DND-41 (cell line): ENCODE measurements at regions not wholly inside any gene's neighbourhood (a gene's known extent, or its start where the extent isn't known, plus 50 kb on each side); places are given as distances from the start of the nearest gene placed in this dataset.
A peak's percentile ranks its signal among the peaks of the same experiment; 100 is the strongest.

Source experiments
- ATAC-seq: fragments of 200-7000 bp; cut with Tn5 transposase; 3 replicates; pipeline ENCODE4 v1.9.1; 2021; ENCODE audit warnings: low read depth; ENCODE audit not compliant: insufficient read depth
- DNase-seq: peaks from one replicate; pipeline ENCODE4 v3.0.0-alpha.2; 2020
- H2AFZ ChIP-seq: 2 replicates; pipeline ENCODE4 v1.6.0; 2012; ENCODE audit warnings: low read depth, low read length
- H3K27ac ChIP-seq: 2 replicates; pipeline ENCODE4 v1.5.1; 2012; ENCODE audit warnings: low read length, inconsistent platforms
- H3K27me3 ChIP-seq: fragments of 200-600 bp; sonication (generic); 2 replicates; pipeline ENCODE4 v1.6.0; 2012; ENCODE audit warnings: low read length, mild to moderate bottlenecking, inconsistent platforms; ENCODE audit not compliant: insufficient read depth, poor library complexity
- H3K36me3 ChIP-seq: 2 replicates; pipeline ENCODE4 v1.5.1; 2012; ENCODE audit warnings: low read length, inconsistent platforms; ENCODE audit not compliant: insufficient read depth
- H3K4me1 ChIP-seq: 2 replicates; pipeline ENCODE4 v1.5.1; 2012; ENCODE audit warnings: mild to moderate bottlenecking, low read length; ENCODE audit not compliant: insufficient read depth
- H3K4me2 ChIP-seq: 2 replicates; pipeline ENCODE4 v1.6.0; 2012; ENCODE audit warnings: mild to moderate bottlenecking, moderate library complexity, low read length, inconsistent platforms; ENCODE audit not compliant: insufficient read depth
- H3K4me3 ChIP-seq, 2 experiments: fragments of 200-600 bp in 1 of 2; shearing (Covaris generic) in 1 of 2; 2 replicates each; pipeline ENCODE4 v1.5.1; 2012 to 2016; ENCODE audit warnings: inconsistent platforms in 2 of 2, low read length in 2 of 2, mild to moderate bottlenecking in 2 of 2, low read depth in 1 of 2, moderate library complexity in 1 of 2
- H3K79me2 ChIP-seq: 2 replicates; pipeline ENCODE4 v1.6.0; 2012; ENCODE audit warnings: low read length, inconsistent platforms; ENCODE audit not compliant: insufficient read depth
- H3K9ac ChIP-seq: 2 replicates; pipeline ENCODE4 v1.6.0; 2012; ENCODE audit warnings: low read depth, mild to moderate bottlenecking, inconsistent platforms, low read length, moderate library complexity
- H3K9me3 ChIP-seq: 2 replicates; pipeline ENCODE4 v1.5.1; 2012; ENCODE audit warnings: low read length, moderate library complexity, mild to moderate bottlenecking, inconsistent platforms; ENCODE audit not compliant: insufficient read depth, severe bottlenecking
- H4K20me1 ChIP-seq: 2 replicates; pipeline ENCODE4 v1.6.0; 2012; ENCODE audit warnings: low read length; ENCODE audit not compliant: insufficient read depth
- EZH2 ChIP-seq: IDR thresholded peaks from 3 replicates; pipeline ENCODE4 v1.6.1; 2012; ENCODE audit warnings: borderline replicate concordance, low read depth, mild to moderate bottlenecking, moderate library complexity, low read length, inconsistent platforms; ENCODE audit not compliant: severe bottlenecking
- TF ChIP-seq, protein P1 (sequence below): IDR thresholded peaks from 2 replicates; pipeline ENCODE4 v1.5.1; 2012; ENCODE audit warnings: borderline replicate concordance, low read length, moderate library complexity, mild to moderate bottlenecking; ENCODE audit not compliant: poor library complexity, severe bottlenecking; ENCODE audit errors: extremely low read depth

DNA sequence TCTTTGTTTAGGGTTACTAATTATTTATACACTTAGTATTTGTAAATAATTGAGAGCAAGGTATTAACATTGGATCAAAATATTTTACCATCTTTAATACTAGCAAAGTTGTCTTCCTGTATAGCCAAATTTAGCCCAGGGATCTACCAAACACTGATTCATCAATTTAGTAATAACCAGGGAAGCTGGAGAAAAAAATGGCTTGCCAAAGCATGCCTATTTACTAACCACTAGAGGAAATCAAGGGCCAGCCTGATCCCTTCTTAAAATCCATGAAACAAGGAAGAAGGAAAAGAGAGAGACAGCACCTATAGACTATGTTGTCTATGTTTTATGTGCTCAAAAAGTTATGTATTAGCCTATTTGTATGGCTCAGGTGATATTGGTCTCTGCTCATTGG is 450.3 kb upstream of the GJE1 start:
- H2AFZ ChIP-seq, result no peak overlapping the region
- TF ChIP-seq, protein P1, sequence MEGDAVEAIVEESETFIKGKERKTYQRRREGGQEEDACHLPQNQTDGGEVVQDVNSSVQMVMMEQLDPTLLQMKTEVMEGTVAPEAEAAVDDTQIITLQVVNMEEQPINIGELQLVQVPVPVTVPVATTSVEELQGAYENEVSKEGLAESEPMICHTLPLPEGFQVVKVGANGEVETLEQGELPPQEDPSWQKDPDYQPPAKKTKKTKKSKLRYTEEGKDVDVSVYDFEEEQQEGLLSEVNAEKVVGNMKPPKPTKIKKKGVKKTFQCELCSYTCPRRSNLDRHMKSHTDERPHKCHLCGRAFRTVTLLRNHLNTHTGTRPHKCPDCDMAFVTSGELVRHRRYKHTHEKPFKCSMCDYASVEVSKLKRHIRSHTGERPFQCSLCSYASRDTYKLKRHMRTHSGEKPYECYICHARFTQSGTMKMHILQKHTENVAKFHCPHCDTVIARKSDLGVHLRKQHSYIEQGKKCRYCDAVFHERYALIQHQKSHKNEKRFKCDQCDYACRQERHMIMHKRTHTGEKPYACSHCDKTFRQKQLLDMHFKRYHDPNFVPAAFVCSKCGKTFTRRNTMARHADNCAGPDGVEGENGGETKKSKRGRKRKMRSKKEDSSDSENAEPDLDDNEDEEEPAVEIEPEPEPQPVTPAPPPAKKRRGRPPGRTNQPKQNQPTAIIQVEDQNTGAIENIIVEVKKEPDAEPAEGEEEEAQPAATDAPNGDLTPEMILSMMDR, result no peak
- no peak for TF ChIP-seq EZH2
- no peaks in the 10 kb centered on the region for H3K9me3 ChIP-seq
- H3K9ac ChIP-seq, result no peak overlapping the region
- no peaks in the 10 kb centered on the region for H4K20me1 ChIP-seq
- DNase-seq (no peak), ATAC-seq (no peak)
- H3K4me3 ChIP-seq, result no peak overlapping the region
- no peaks in the 10 kb centered on the region for H3K4me1 ChIP-seq
- H3K4me2 ChIP-seq, result no peak overlapping the region
- no peaks in the 10 kb centered on the region for H3K79me2 ChIP-seq
- no peaks in the 10 kb centered on the region for H3K27me3 ChIP-seq
- no peak overlapping the region for H3K27ac ChIP-seq
- H3K36me3 ChIP-seq, result no peaks in the 10 kb centered on the region

DNA sequence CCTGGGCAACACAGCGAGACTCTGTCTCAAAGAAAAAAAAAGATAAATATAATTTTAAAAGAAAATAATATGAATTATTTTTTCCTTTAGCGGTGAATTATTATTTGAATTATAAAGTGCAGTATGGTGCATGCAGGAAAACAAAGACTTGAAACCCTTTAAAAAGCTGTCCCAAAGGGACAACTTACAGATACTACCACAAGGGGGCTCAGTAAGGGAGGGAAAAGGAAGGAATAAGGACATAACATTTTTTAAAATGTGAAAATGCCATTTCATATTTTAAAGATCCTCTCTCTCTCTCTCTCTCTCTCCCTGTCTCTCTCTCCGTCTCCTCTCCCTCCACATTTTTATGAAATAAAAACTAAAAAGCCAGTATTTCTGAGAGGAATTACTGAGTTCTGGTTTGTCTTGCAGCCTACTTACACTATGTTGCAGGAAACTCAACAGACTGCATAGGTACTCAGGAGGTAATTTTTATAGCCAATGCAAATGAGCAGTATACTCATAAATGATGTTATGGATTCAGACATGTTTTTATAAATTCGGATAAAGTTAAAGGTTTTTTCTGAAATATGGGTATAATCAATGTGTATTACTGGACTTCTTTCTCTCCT is 455.0 kb upstream of the GJE1 start:
- no peak overlapping the region for H3K9ac ChIP-seq
- H3K4me3 ChIP-seq, result no peak overlapping the region
- no peak overlapping the region for H3K27ac ChIP-seq
- no peak overlapping the region for H2AFZ ChIP-seq
- no peaks in the 10 kb centered on the region for H4K20me1 ChIP-seq
- no peaks in the 10 kb centered on the region for H3K27me3 ChIP-seq
- DNase-seq (no peak), ATAC-seq (peak; percentile 47; the same call in 1 of the 3 replicates)
- no peaks in the 10 kb centered on the region for H3K9me3 ChIP-seq
- H3K4me1 ChIP-seq, result no peaks in the 10 kb centered on the region
- no peak overlapping the region for H3K4me2 ChIP-seq
- no peaks in the 10 kb centered on the region for H3K79me2 ChIP-seq
- no peak for TF ChIP-seq EZH2
- TF ChIP-seq, protein P1, result peak; percentile 66
- H3K36me3 ChIP-seq, result no peaks in the 10 kb centered on the region

DNA sequence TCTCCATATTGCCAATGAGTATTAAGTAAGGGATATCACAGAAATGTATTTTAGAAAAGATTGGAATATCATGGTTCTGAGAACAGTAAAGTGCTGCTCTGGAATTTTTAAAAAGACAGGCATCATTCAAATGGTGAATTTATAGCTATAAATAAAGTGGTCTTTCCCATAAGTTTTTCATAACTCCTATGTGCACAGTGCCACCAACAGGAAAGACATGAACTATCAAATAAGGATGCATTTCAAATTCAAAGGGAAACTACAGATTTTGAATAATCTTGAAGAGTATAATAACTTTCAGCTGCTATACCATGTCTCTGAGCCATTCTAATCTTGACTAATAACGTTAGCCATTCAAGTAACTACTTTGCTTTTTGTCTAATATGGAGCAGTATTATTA is 456.8 kb upstream of the GJE1 start:
- DNase-seq, result no peak
- Histone ChIP-seq H3K79me2 (no peaks in the 10 kb centered on the region), H4K20me1 (no peaks in the 10 kb centered on the region), H3K36me3 (no peaks in the 10 kb centered on the region), H3K4me2 (no peak overlapping the region), H3K27ac (no peak overlapping the region), H3K27me3 (no peaks in the 10 kb centered on the region), H3K4me1 (no peaks in the 10 kb centered on the region), H3K4me3 (no peak overlapping the region), H3K9me3 (no peaks in the 10 kb centered on the region), H2AFZ (no peak overlapping the region), H3K9ac (no peak overlapping the region)
- no peak for TF ChIP-seq EZH2
- TF ChIP-seq, protein P1, result no peak
- no peak for ATAC-seq
